ENCODE measurements at regions not wholly inside any gene's neighbourhood (a gene's known extent, or its start where the extent isn't known, plus 50 kb on each side); places are given as distances from the start of the nearest gene placed in this dataset.

DNA sequence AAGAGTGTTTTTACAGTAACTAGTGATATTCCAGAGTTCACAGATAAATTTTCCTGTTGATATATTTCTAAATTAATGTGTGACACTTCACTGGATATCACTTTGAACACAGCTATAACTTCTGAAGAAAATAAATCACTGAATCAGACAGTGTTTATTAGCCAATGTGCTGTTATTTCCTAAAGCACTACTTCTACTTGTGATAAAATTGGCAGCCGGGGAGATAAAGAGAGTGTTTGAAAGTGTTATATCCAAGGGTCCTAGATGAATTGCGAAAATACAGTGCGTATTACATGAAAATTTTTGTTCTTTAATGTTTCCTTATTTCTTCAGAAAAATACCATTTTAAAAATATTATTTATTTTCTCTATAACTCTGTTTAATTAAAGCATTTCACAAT lies 417.5 kb upstream of the ARGLU1 start:
- H3K4me3 ChIP-seq (ENCODE audit: low read depth, low read length), result no peak overlapping the region
- TF ChIP-seq, protein P1, sequence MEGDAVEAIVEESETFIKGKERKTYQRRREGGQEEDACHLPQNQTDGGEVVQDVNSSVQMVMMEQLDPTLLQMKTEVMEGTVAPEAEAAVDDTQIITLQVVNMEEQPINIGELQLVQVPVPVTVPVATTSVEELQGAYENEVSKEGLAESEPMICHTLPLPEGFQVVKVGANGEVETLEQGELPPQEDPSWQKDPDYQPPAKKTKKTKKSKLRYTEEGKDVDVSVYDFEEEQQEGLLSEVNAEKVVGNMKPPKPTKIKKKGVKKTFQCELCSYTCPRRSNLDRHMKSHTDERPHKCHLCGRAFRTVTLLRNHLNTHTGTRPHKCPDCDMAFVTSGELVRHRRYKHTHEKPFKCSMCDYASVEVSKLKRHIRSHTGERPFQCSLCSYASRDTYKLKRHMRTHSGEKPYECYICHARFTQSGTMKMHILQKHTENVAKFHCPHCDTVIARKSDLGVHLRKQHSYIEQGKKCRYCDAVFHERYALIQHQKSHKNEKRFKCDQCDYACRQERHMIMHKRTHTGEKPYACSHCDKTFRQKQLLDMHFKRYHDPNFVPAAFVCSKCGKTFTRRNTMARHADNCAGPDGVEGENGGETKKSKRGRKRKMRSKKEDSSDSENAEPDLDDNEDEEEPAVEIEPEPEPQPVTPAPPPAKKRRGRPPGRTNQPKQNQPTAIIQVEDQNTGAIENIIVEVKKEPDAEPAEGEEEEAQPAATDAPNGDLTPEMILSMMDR (IDR thresholded peaks at IDR 0.05; ENCODE audit: control insufficient read depth, extremely low read depth, insufficient read depth), result no peak
- no peak for DNase-seq (ENCODE audit: low read depth)

DNA sequence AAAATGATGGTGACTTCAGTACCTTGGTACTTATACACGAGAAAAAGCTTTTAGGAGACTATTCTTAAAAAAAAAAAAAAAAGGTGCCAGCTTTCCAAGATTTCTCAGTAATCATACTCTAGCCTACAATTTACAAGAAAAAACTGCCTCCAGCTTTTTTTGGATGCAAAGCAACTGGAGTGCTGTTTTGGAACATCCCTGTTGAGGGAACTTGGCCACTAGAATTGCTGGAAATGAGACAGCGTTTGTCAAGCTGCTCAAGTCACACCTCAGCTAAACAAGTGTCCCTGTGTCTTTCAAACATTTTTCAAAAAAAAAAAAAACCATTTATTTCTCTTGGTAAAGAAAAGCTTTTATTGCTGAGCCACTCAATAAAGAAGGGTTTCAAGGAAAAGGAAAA lies 413.1 kb upstream of the ARGLU1 start:
- no peak for DNase-seq (ENCODE audit: low read depth)
- TF ChIP-seq, protein P1 (IDR thresholded peaks at IDR 0.05; ENCODE audit: control insufficient read depth, extremely low read depth, insufficient read depth), result no peak

DNA sequence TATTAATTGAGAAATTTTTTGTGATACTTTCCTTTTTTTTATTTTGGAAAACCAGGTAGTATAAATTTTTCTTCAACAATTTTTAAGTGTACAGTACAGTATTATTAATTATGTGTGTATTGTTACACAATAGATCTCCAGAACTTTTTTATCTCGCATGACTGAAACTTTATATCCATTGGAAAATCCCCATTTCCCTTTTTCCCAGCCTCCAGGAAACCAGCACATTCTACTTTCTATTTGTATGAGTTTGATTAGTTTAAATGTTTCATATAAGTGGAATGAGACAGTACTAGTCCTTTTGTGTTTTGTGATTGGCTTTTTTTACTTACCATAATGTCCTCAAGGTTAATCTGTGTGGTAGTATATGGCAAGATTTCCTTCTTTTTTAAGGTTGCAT lies 399.5 kb upstream of the ARGLU1 start:
- TF ChIP-seq, protein P1 (IDR thresholded peaks at IDR 0.05; ENCODE audit: control insufficient read depth, extremely low read depth, insufficient read depth), result no peak
- H3K4me3 ChIP-seq (ENCODE audit: low read depth, low read length), result no peak overlapping the region
- DNase-seq (ENCODE audit: low read depth), result no peak

More for the DNA sequence above, 413.1 kb upstream of the ARGLU1 start:
- no peak overlapping the region for H3K4me3 ChIP-seq (ENCODE audit: low read depth, low read length)

DNA sequence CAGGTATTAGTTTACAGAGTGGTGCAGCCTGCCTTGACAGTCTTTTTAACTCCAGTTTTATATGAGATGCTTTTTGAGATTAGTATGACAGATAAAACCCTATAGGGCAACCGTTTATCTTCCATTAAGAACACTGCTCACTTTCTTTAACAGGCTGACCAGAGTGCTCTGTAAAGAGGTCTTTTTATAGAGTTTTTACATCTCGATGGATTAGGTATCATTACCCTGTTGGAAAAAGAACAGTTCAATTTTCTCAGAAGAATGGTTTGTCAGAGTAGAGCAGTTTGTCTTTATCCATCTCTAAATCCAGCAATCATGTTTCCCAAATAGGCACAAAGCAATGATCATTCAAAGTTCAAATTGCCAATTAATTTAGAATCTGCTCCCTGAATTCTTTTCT lies 395.2 kb upstream of the ARGLU1 start:
- H3K4me3 ChIP-seq (ENCODE audit: low read depth, low read length), result no peak overlapping the region
- TF ChIP-seq, protein P1 (IDR thresholded peaks at IDR 0.05; ENCODE audit: control insufficient read depth, extremely low read depth, insufficient read depth), result no peak
- no peak for DNase-seq (ENCODE audit: low read depth)

DNA sequence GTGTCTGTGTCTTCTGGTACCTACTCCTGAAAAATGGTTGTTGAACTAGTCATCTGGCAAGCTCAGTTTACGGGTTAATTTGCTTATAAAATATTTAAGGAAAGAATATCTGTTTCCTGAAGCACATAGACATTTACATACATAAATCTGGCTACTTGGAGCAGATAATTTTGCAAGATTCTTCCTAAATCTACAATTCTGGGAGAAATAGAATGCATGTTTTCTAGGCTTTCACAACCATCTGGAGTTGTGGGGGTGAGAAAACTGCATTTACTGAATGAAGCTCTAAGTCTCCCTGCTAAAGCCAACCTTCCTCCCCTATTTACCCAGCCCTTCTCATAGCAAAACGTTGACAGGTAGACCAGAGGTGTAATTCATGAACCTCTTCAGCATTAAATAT lies 393.7 kb upstream of the ARGLU1 start:
- TF ChIP-seq, protein P1 (IDR thresholded peaks at IDR 0.05; ENCODE audit: control insufficient read depth, extremely low read depth, insufficient read depth), result no peak
- no peak overlapping the region for H3K4me3 ChIP-seq (ENCODE audit: low read depth, low read length)

DNA sequence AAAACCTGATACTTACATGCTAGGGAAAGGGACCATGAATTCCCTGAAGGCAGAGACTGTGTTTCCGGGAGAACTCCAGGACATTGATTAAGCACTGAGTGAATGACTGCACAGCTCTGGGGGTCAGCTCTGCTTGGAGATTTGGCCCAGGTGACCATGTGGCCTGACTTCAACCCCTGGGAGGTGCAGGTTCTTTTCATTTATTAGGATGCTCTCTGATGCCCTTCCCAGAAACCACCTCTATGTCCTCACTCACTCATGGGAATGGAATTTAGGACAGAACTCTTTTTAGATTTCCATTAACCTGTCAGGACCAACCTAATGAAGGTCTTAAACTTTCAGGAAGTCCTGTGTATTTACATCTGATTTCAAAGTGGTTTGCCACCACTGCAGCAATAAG lies 393.3 kb upstream of the ARGLU1 start:
- no peak for DNase-seq (ENCODE audit: low read depth)
- H3K4me3 ChIP-seq (ENCODE audit: low read depth, low read length), result no peak overlapping the region
- TF ChIP-seq, protein P1 (IDR thresholded peaks at IDR 0.05; ENCODE audit: control insufficient read depth, extremely low read depth, insufficient read depth), result no peak

More for the DNA sequence above, 393.7 kb upstream of the ARGLU1 start:
- no peak for DNase-seq (ENCODE audit: low read depth)

DNA sequence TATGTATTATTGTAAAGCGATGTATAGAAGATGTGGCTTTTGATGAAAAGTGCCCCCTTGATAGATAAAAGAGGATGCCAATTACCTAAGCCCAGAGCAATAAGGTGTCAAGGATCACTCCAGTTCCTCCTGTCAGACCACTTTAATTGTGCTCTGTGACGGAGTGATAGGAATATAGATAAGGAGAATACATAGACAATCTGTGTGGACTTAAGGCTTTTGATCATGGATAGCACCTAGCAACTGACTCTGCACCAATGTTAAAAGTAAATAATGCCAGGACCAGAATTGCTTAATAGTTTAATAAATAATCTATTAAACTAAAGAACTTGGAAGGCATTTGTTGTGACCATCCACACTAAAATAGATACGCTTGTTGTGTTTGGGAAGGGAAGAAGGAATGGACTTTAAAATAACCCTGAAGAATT lies 390.7 kb upstream of the ARGLU1 start:
- H3K4me3 ChIP-seq (ENCODE audit: low read depth, low read length), result no peak overlapping the region
- peak; percentile 84 for DNase-seq (ENCODE audit: low read depth)
- TF ChIP-seq, protein P1 (IDR thresholded peaks at IDR 0.05; ENCODE audit: control insufficient read depth, extremely low read depth, insufficient read depth), result no peak

Measured in LNCaP clone FGC (cell line).